ENCODE measurements at regions not wholly inside any gene's neighbourhood (a gene's known extent, or its start where the extent isn't known, plus 50 kb on each side); places are given as distances from the start of the nearest gene placed in this dataset.

DNA sequence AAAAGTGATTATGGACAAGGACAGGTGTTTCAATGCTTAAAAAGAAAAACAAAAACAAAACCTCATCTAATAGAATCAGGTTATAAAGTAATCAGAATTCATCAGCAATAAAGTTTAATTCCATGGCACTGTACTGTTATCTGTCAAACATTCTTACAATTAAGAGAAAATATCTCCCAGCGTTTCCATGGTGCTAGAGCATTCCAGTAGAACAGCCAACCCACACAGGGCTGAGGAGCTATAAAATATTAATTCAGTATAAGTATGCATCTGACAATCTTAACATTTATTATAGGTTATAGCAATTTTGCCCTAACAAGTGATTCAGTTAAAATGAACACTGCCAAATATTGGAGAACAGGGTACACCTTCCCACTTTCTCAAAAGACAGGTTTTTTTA is 128.7 kb upstream of the DEPDC1 start:
- no peaks in the 10 kb centered on the region for H3K4me1 Mint-ChIP-seq
- no peak overlapping the region for H3K27ac Mint-ChIP-seq
- no peaks in the 10 kb centered on the region for H3K27me3 Mint-ChIP-seq (ENCODE audit: low read depth)
- no peak overlapping the region for H3K4me3 Mint-ChIP-seq
- no peak for DNase-seq (ENCODE audit: low spot score in 2 of 2, unreplicated experiment in 2 of 2)
- TF ChIP-seq, protein P1, sequence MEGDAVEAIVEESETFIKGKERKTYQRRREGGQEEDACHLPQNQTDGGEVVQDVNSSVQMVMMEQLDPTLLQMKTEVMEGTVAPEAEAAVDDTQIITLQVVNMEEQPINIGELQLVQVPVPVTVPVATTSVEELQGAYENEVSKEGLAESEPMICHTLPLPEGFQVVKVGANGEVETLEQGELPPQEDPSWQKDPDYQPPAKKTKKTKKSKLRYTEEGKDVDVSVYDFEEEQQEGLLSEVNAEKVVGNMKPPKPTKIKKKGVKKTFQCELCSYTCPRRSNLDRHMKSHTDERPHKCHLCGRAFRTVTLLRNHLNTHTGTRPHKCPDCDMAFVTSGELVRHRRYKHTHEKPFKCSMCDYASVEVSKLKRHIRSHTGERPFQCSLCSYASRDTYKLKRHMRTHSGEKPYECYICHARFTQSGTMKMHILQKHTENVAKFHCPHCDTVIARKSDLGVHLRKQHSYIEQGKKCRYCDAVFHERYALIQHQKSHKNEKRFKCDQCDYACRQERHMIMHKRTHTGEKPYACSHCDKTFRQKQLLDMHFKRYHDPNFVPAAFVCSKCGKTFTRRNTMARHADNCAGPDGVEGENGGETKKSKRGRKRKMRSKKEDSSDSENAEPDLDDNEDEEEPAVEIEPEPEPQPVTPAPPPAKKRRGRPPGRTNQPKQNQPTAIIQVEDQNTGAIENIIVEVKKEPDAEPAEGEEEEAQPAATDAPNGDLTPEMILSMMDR (IDR thresholded peaks at IDR 0.05; ENCODE audit: unreplicated experiment), result no peak
- H3K36me3 Mint-ChIP-seq, result peaks cover 7% of the 10 kb centered on the region
- peaks cover 17% of the 10 kb centered on the region for H3K9me3 Mint-ChIP-seq

DNA sequence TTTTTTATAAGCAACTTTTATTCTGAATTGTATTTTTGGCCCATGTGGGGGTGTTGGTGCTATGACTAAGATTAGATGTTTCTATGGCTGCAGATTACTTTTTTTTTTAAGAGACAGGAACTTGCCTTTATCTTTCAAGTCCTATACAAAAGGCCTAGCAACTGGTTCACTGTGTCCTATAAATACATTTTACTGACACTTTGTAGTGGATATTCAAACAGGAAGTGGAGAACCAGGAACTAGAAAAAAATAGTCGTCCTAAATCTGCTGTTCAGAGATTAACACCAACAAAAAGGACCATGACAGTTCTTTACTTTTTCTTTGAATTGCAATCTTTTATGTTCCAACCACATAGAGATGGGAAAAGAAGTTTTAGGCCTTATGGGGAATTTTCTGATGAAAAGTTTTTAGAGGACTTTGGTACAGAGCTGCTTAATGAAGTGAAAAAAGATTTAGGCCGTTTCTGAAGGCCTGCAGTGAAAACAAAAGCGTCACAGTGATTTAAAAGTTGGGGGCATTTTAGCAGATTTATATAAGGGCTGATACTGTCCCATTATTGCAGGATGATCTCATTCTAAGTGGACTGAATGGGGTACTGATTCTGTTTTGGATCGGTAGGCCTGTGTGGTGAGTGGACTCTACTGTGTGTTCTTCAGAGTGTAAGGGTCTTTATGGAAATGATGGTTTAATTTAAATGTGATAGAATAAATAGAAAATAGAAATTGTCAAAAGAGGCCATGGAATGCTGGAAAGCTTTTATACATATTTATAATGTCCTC is 136.4 kb upstream of the DEPDC1 start:
- Mint-ChIP-seq H3K36me3 (no peaks in the 10 kb centered on the region), H3K27me3 (ENCODE audit: low read depth) (no peaks in the 10 kb centered on the region), H3K9me3 (no peaks in the 10 kb centered on the region), H3K4me1 (no peaks in the 10 kb centered on the region), H3K4me3 (no peak overlapping the region), H3K27ac (no peak overlapping the region)
- DNase-seq (ENCODE audit: low spot score in 2 of 2, unreplicated experiment in 2 of 2), result no peak
- TF ChIP-seq, protein P1 (IDR thresholded peaks at IDR 0.05; ENCODE audit: unreplicated experiment), result no peak

DNA sequence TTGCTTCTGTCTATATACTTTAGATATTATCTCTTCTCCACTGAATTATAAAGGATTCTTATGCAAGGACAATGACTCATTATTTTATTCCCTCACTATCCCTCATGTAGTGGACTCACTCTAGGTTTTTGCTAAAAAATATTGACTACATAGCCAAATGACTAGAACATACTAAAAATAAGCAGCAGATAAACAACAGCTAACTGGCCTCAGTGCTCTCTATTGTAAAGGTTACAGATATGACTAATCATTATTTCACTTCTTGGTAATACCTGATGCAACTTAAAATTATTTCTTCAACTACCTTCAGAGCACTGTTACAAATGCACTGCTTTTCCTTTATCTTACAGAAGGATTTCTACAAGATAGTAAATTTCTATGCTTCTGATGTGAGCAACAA is 147.6 kb upstream of the DEPDC1 start:
- Mint-ChIP-seq H3K36me3 (no peaks in the 10 kb centered on the region), H3K27me3 (ENCODE audit: low read depth) (no peaks in the 10 kb centered on the region), H3K4me1 (no peaks in the 10 kb centered on the region), H3K4me3 (no peak overlapping the region), H3K27ac (no peak overlapping the region), H3K9me3 (no peaks in the 10 kb centered on the region)
- DNase-seq (ENCODE audit: low spot score in 2 of 2, unreplicated experiment in 2 of 2), result no peak
- TF ChIP-seq, protein P1 (IDR thresholded peaks at IDR 0.05; ENCODE audit: unreplicated experiment), result no peak

DNA sequence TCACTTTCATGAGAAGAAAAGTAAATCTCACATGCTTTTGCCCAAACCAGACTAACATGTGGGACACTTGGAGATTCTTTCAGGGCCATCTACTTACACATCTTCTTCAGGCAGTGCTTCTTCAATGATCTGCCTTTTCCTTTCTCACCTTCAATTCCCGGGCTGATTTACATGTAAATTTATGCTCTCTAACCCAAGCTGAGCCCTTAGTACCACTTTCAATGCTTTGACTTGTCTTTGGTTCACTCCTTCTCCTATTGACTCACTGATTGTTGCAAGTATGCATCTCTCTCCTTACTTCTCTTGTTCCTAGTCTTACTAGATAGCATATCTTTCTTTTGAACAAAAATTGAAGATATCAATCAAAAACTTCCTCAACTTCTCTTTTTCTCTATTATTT is 154.2 kb upstream of the DEPDC1 start:
- no peak overlapping the region for H3K27ac Mint-ChIP-seq
- H3K36me3 Mint-ChIP-seq, result no peaks in the 10 kb centered on the region
- H3K4me3 Mint-ChIP-seq, result no peak overlapping the region
- DNase-seq (ENCODE audit: low spot score in 2 of 2, unreplicated experiment in 2 of 2), result no peak
- H3K27me3 Mint-ChIP-seq (ENCODE audit: low read depth), result no peaks in the 10 kb centered on the region
- H3K4me1 Mint-ChIP-seq, result no peaks in the 10 kb centered on the region
- H3K9me3 Mint-ChIP-seq, result peaks cover 4% of the 10 kb centered on the region
- TF ChIP-seq, protein P1 (IDR thresholded peaks at IDR 0.05; ENCODE audit: unreplicated experiment), result no peak

DNA sequence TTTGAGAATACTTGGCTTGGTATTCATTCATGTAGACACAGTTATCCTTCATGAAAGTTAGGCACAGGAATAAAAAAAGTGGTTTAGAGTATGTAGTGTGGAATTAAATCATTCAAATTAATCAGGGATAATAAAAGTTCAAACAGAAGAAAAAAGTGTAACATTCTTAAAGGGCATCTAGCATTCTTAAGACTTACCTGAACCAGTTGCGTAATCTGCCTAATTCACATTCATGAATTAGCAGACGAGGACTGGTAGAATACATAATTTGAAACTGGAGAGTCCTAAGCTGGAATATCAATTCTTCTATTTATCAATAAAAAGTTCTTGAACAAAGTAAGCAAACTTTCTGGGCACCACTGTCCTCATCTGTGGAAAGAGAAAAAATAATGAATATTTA is 157.0 kb upstream of the DEPDC1 start:
- no peak for DNase-seq (ENCODE audit: low spot score in 2 of 2, unreplicated experiment in 2 of 2)
- Mint-ChIP-seq H3K27me3 (ENCODE audit: low read depth) (no peaks in the 10 kb centered on the region), H3K4me1 (no peaks in the 10 kb centered on the region), H3K36me3 (no peaks in the 10 kb centered on the region), H3K4me3 (no peak overlapping the region), H3K27ac (no peak overlapping the region), H3K9me3 (peaks cover 4% of the 10 kb centered on the region)
- TF ChIP-seq, protein P1 (IDR thresholded peaks at IDR 0.05; ENCODE audit: unreplicated experiment), result no peak

All from mesothelial cell of epicardium (in vitro differentiated cells).